B cell (primary cell): ENCODE measurements at regions not wholly inside any gene's neighbourhood (a gene's known extent, or its start where the extent isn't known, plus 50 kb on each side); places are given as distances from the start of the nearest gene placed in this dataset.

Experiments used
- ATAC-seq: fragments of 200-7000 bp; cut with Tn5 transposase; one replicate; pipeline ENCODE4 v1.10.0; 2021; ENCODE audit warnings: low read depth, mild to moderate bottlenecking, moderate number of reproducible peaks, moderate library complexity
- CTCF ChIA-PET: fragments of 350-600 bp; sonication (Branson Sonifier 250); formaldehyde crosslinking; loops from one replicate; lab custom pipeline; 2021; ENCODE audit warnings: antibody characterized with exemption, inconsistent platforms; lab: Charles Lee
- POLR2A ChIA-PET: fragments of 350-600 bp; sonication (Branson Sonifier 250); formaldehyde crosslinking; loops from one replicate; lab custom pipeline; 2021; ENCODE audit warnings: antibody characterized with exemption; lab: Charles Lee
- DNase-seq: peaks from one replicate; pipeline ENCODE4 v3.0.0; 2013
- H2AFZ ChIP-seq: 2 replicates; pipeline ENCODE4 v1.6.1; 2012; ENCODE audit warnings: mild to moderate bottlenecking, low read depth, low read length; ENCODE audit not compliant: insufficient read depth, poor library complexity, severe bottlenecking
- H3K27ac ChIP-seq, 2 donors: 1 replicate in 1 of 2; 2 replicates in 1 of 2; pipeline ENCODE4 v1.5.1; 2012 to 2013; ENCODE audit warnings: low read length in 2 of 2, mild to moderate bottlenecking in 2 of 2, moderate library complexity in 1 of 2
- H3K27me3 ChIP-seq, 4 experiments: fragments of 200-600 bp in 1 of 4; sonication (generic) in 1 of 4; replicated peaks in 1 of 4; 1 replicate in 2 of 4; 2 replicates in 2 of 4; pipeline versions ENCODE4 v1.6.1 to v1.7.0; 2013 to 2016; ENCODE audit warnings: low read length in 3 of 4, mild to moderate bottlenecking in 2 of 4, mixed read lengths in 1 of 4, moderate library complexity in 1 of 4; ENCODE audit not compliant: insufficient read depth in 4 of 4, control insufficient read depth in 3 of 4; ENCODE audit errors: control extremely low read depth in 1 of 4
- H3K36me3 ChIP-seq, 2 experiments: replicated peaks in 1 of 2; 1 replicate in 1 of 2; 2 replicates in 1 of 2; pipeline versions ENCODE4 v1.6.1 to v1.7.1; 2013; ENCODE audit warnings: low read length in 1 of 2; ENCODE audit not compliant: insufficient read depth in 2 of 2, control insufficient read depth in 1 of 2; ENCODE audit errors: control extremely low read depth in 1 of 2, extremely low read depth in 1 of 2
- H3K4me1 ChIP-seq, 2 donors: fragments of 200-600 bp in 1 of 2; sonication (generic) in 1 of 2; 1 replicate in 1 of 2; 2 replicates in 1 of 2; pipeline versions ENCODE4 v1.5.1 to v1.6.1; 2013 to 2017; ENCODE audit warnings: low read length in 2 of 2; ENCODE audit not compliant: control insufficient read depth in 2 of 2, insufficient read depth in 2 of 2
- H3K4me2 ChIP-seq: replicated peaks from 2 replicates; pipeline ENCODE3; 2012; ENCODE audit warnings: mild to moderate bottlenecking, low read depth, low read length; ENCODE audit not compliant: poor library complexity, severe bottlenecking
- H3K4me3 ChIP-seq, 5 experiments: fragments of 200-600 bp in 1 of 5; sonication (generic) in 1 of 5; 1 replicate in 3 of 5; 2 replicates in 2 of 5; pipeline versions ENCODE4 v1.5.1 to v1.7.0; 2011 to 2016; ENCODE audit warnings: low read length in 4 of 5, mild to moderate bottlenecking in 4 of 5, low read depth in 2 of 5, control low read depth in 1 of 5, moderate library complexity in 1 of 5; ENCODE audit not compliant: insufficient read depth in 1 of 5; ENCODE audit errors: control extremely low read depth in 1 of 5, extremely low read depth in 1 of 5
- H3K79me2 ChIP-seq: fragments of 200-600 bp; sonication (generic); one replicate; pipeline ENCODE4 v1.6.0; 2016; ENCODE audit warnings: low read length; ENCODE audit not compliant: control insufficient read depth, insufficient read depth
- H3K9ac ChIP-seq: fragments of 200-600 bp; sonication (generic); 2 replicates; pipeline ENCODE4 v1.6.1; 2017; ENCODE audit warnings: mild to moderate bottlenecking, low read length, moderate library complexity
- H3K9me3 ChIP-seq, 3 donors: one replicate each; pipeline versions ENCODE4 v1.6.1 to v1.7.1; 2013; ENCODE audit warnings: low read length in 2 of 3; ENCODE audit not compliant: control insufficient read depth in 2 of 3, insufficient read depth in 1 of 3; ENCODE audit errors: control extremely low read depth in 1 of 3
- H4K20me1 ChIP-seq: 2 replicates; pipeline ENCODE4 v1.6.0; 2012; ENCODE audit warnings: mild to moderate bottlenecking, low read length; ENCODE audit not compliant: insufficient read depth, control insufficient read depth, poor library complexity, severe bottlenecking
- H3K27ac Mint-ChIP-seq: one replicate; pipeline ENCODE4 v1.8.0; 2021; ENCODE audit warnings: mixed read lengths
- H3K27me3 Mint-ChIP-seq: one replicate; pipeline ENCODE4 v1.8.0; 2021; ENCODE audit warnings: mixed read lengths
- H3K4me1 Mint-ChIP-seq: one replicate; pipeline ENCODE4 v1.8.0; 2021; ENCODE audit warnings: mixed read lengths
- H3K4me3 Mint-ChIP-seq: one replicate; pipeline ENCODE4 v1.8.0; 2021; ENCODE audit warnings: mixed read lengths
- H3K9me3 Mint-ChIP-seq: one replicate; pipeline ENCODE4 v1.8.0; 2022; ENCODE audit warnings: mixed read lengths; ENCODE audit not compliant: insufficient read depth
- EZH2 ChIP-seq: IDR thresholded peaks from 2 replicates; pipeline ENCODE4 v1.6.1; 2012; ENCODE audit warnings: borderline replicate concordance, low read depth, mild to moderate bottlenecking, moderate library complexity, low read length; ENCODE audit not compliant: insufficient read depth, poor library complexity, severe bottlenecking
- WGBS: methylation state at CpG from one replicate; pipeline ENCODE4 v1.1.5; 2013; ENCODE audit warnings: missing lambda C conversion rate; ENCODE audit not compliant: insufficient coverage; 5-methylcytosine and 5-hydroxymethylcytosine counted together
- intact Hi-C: fragments of 100-400 bp; cut with micrococcal nuclease; formaldehyde crosslinking; loops from one replicate; pipeline ENCODE4 v1.10.0; 2022
- TF ChIP-seq, protein P1 (sequence below): fragments of 200-600 bp; IDR thresholded peaks from one replicate; pipeline ENCODE4 v1.8.0; 2022; ENCODE audit warnings: antibody characterized with exemption, mild to moderate bottlenecking

DNA sequence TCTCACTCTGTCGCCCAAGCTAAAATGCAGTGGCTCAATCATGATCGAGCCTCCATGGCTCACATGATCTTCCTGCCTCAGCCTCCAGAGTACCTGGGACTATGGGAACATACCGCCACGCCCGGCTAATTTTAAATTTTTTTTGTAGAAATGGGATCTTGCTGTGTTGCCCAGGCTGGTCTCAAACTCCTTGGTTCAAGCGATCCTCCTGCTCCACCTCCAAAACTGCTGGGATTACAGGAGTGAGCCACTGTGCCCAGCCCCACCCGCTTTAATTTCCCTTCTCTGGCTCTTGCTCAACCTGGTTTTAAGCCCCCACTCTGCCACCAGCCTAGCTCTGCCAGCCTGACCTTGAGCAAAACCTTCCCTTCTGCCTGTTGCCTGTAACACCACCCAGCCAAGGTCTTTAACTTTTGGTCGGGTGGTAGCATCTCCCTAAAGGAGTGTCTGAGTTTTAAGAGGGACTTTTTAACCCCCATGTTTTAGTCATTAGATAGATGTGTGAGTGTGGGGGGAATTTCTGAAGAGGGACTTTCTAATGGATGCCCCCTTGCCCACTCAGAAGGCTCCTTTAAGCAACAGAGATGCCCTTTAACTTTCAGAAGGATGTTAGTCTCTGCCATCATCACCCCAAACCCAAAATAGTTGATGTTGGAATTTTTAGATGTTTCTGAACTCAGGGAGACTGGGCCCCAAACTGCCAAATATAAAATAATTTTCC lies 71.8 kb upstream of the FOXP4 start:
- H3K27me3 Mint-ChIP-seq = peaks cover 61% of the 10 kb centered on the region
- no peak overlapping the region for H3K4me3 ChIP-seq
- intact Hi-C loops = no loop called here
- ATAC-seq (no peak), DNase-seq (no peak)
- TF ChIP-seq, protein P1, sequence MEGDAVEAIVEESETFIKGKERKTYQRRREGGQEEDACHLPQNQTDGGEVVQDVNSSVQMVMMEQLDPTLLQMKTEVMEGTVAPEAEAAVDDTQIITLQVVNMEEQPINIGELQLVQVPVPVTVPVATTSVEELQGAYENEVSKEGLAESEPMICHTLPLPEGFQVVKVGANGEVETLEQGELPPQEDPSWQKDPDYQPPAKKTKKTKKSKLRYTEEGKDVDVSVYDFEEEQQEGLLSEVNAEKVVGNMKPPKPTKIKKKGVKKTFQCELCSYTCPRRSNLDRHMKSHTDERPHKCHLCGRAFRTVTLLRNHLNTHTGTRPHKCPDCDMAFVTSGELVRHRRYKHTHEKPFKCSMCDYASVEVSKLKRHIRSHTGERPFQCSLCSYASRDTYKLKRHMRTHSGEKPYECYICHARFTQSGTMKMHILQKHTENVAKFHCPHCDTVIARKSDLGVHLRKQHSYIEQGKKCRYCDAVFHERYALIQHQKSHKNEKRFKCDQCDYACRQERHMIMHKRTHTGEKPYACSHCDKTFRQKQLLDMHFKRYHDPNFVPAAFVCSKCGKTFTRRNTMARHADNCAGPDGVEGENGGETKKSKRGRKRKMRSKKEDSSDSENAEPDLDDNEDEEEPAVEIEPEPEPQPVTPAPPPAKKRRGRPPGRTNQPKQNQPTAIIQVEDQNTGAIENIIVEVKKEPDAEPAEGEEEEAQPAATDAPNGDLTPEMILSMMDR = no peak
- no peak for TF ChIP-seq EZH2
- peaks cover 0 to 29% (median 9%) of the 10 kb centered on the region in 4 experiments for H3K27me3 ChIP-seq
- no peaks in the 10 kb centered on the region for H3K36me3 ChIP-seq
- WGBS = 88% methylated on average over 5 of the region's 8 CpGs
- no peaks in the 10 kb centered on the region for H3K79me2 ChIP-seq
- H3K9me3 Mint-ChIP-seq = no peaks in the 10 kb centered on the region
- H4K20me1 ChIP-seq = no peaks in the 10 kb centered on the region
- H2AFZ ChIP-seq = no peak overlapping the region
- ChIA-PET POLR2A (no interaction called here), CTCF (interaction anchor here (1.4 kb wide), 1 partner anchor 17 kb away, joined by 3 read pairs; no protein-coding TSS in a partner anchor)
- peaks cover 9% of the 10 kb centered on the region for H3K4me1 Mint-ChIP-seq
- H3K27ac ChIP-seq = no peak overlapping the region
- no peak overlapping the region for H3K27ac Mint-ChIP-seq
- H3K4me3 Mint-ChIP-seq = no peak overlapping the region
- H3K4me1 ChIP-seq = peaks cover 13 to 15% of the 10 kb centered on the region in 2 donors
- H3K9ac ChIP-seq = no peak overlapping the region
- H3K4me2 ChIP-seq = no peak overlapping the region
- peaks cover 0 to 6% (median 0%) of the 10 kb centered on the region in 3 donors for H3K9me3 ChIP-seq

DNA sequence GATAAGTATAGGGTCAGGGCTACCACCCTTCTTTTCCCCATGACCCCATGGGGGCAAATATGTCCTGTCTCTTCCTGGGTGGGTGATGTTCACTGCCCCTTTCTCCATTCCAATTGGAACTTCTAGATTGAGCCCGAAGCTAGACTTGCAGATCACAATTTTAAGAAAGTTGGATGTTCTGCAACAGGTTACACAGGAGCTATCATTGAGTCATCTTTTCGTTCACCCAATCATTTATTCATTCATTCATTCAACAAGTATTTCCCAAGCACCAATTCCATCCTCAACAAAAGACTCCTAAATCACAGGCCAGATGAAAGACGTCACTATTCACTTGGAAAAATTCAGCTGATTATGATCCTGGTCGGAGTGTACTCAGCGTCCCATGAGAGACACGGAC lies 71.0 kb upstream of the FOXP4 start:
- no peak overlapping the region for H3K9ac ChIP-seq
- H3K4me2 ChIP-seq = no peak overlapping the region
- no peaks in the 10 kb centered on the region for H4K20me1 ChIP-seq
- H3K4me1 ChIP-seq = peaks cover 6 to 8% of the 10 kb centered on the region in 2 donors
- H3K9me3 ChIP-seq = peaks cover 0 to 6% (median 0%) of the 10 kb centered on the region in 3 donors
- no peaks in the 10 kb centered on the region for H3K9me3 Mint-ChIP-seq
- 88% methylated on average over 6 of the region's 6 CpGs for WGBS
- peaks cover 0 to 22% (median 6%) of the 10 kb centered on the region in 4 experiments for H3K27me3 ChIP-seq
- no peak overlapping the region for H2AFZ ChIP-seq
- no peak for ATAC-seq
- ChIA-PET POLR2A (no interaction called here), CTCF (interaction anchor here (1.4 kb wide), 1 partner anchor 18 kb away, joined by 3 read pairs; no protein-coding TSS in a partner anchor)
- no peak overlapping the region for H3K27ac Mint-ChIP-seq
- H3K79me2 ChIP-seq = no peaks in the 10 kb centered on the region
- no peak for DNase-seq
- intact Hi-C loops = no loop called here
- H3K4me3 ChIP-seq = no peak overlapping the region
- no peaks in the 10 kb centered on the region for H3K36me3 ChIP-seq
- peaks cover 53% of the 10 kb centered on the region for H3K27me3 Mint-ChIP-seq
- no peak overlapping the region for H3K27ac ChIP-seq
- H3K4me3 Mint-ChIP-seq = no peak overlapping the region
- TF ChIP-seq, protein P1 = no peak
- no peak for TF ChIP-seq EZH2
- peaks cover 2% of the 10 kb centered on the region for H3K4me1 Mint-ChIP-seq
